Osteoblast (primary cell): ENCODE measurements at regions not wholly inside any gene's neighbourhood (a gene's known extent, or its start where the extent isn't known, plus 50 kb on each side); places are given as distances from the start of the nearest gene placed in this dataset.

Experiments used
- DNase-seq: peaks from one replicate; pipeline ENCODE4 v3.0.0; 2011; ENCODE audit warnings: low spot score, mixed read lengths; ENCODE audit not compliant: insufficient read length; ENCODE audit errors: missing footprints
- H2AFZ ChIP-seq: 2 replicates; pipeline ENCODE4 v1.6.0; 2011; ENCODE audit warnings: mild to moderate bottlenecking, low read length
- H3K27ac ChIP-seq: 2 replicates; pipeline ENCODE4 v1.5.1; 2011; ENCODE audit warnings: mild to moderate bottlenecking, low read depth, low read length, moderate library complexity
- H3K27me3 ChIP-seq: 2 replicates; pipeline ENCODE4 v1.6.0; 2012; ENCODE audit warnings: mild to moderate bottlenecking, control low read depth, inconsistent platforms, low read length, moderate library complexity; ENCODE audit not compliant: insufficient read depth
- H3K36me3 ChIP-seq: 2 replicates; pipeline ENCODE4 v1.5.1; 2011; ENCODE audit warnings: mild to moderate bottlenecking, low read length, control low read depth, moderate library complexity; ENCODE audit not compliant: insufficient read depth
- H3K4me1 ChIP-seq: 2 replicates; pipeline ENCODE4 v1.5.1; 2011; ENCODE audit warnings: mild to moderate bottlenecking, low read length, control low read depth, moderate library complexity; ENCODE audit not compliant: insufficient read depth
- H3K4me2 ChIP-seq: 2 replicates; pipeline ENCODE4 v1.6.0; 2011; ENCODE audit warnings: mild to moderate bottlenecking, low read length; ENCODE audit not compliant: insufficient read depth
- H3K4me3 ChIP-seq: fragments of 200-600 bp; sonication (generic); 3 replicates; pipeline ENCODE4 v1.5.1; 2012; ENCODE audit warnings: mild to moderate bottlenecking, low read length, inconsistent platforms; ENCODE audit not compliant: insufficient read depth
- H3K79me2 ChIP-seq: 2 replicates; pipeline ENCODE4 v1.6.0; 2012; ENCODE audit warnings: mild to moderate bottlenecking, low read length, control low read depth, inconsistent platforms; ENCODE audit not compliant: insufficient read depth
- H3K9me3 ChIP-seq: 2 replicates; pipeline ENCODE4 v1.5.1; 2011; ENCODE audit warnings: low read depth, low read length, control low read depth
- H4K20me1 ChIP-seq: 2 replicates; pipeline ENCODE4 v1.6.0; 2012; ENCODE audit warnings: mild to moderate bottlenecking, low read length, control low read depth; ENCODE audit not compliant: insufficient read depth
- CTCF ChIP-seq: IDR thresholded peaks from 2 replicates; pipeline ENCODE4 v1.5.1; 2011; ENCODE audit warnings: mild to moderate bottlenecking, low read depth, low read length, moderate library complexity; ENCODE audit errors: extremely low read depth

- no peaks in the 10 kb centered on the region for H3K79me2 ChIP-seq
- no peaks in the 10 kb centered on the region for H3K9me3 ChIP-seq
- H4K20me1 ChIP-seq: no peaks in the 10 kb centered on the region
- no peaks in the 10 kb centered on the region for H3K36me3 ChIP-seq
- no peak overlapping the region for H3K4me3 ChIP-seq
- no peaks in the 10 kb centered on the region for H3K27me3 ChIP-seq
- no peak for TF ChIP-seq CTCF
- H3K27ac ChIP-seq: no peak overlapping the region
- no peak overlapping the region for H3K4me2 ChIP-seq
- peak; percentile 19 for DNase-seq
- H2AFZ ChIP-seq: no peak overlapping the region
- H3K4me1 ChIP-seq: no peaks in the 10 kb centered on the region
Observed at GRCh38 chr3:116524453-116525210, 79.3 kb upstream of the LSAMP start.

GRCh38 chr3:116552246-116552645 lies 107.0 kb upstream of the LSAMP start:
- Histone ChIP-seq H3K4me3 (no peak overlapping the region), H3K9me3 (no peaks in the 10 kb centered on the region), H3K36me3 (no peaks in the 10 kb centered on the region), H4K20me1 (no peaks in the 10 kb centered on the region), H3K4me1 (no peaks in the 10 kb centered on the region), H3K79me2 (no peaks in the 10 kb centered on the region), H2AFZ (no peak overlapping the region), H3K27me3 (no peaks in the 10 kb centered on the region), H3K27ac (no peak overlapping the region), H3K4me2 (no peak overlapping the region)
- no peak for DNase-seq
- TF ChIP-seq CTCF: no peak

- H2AFZ ChIP-seq: no peak overlapping the region
- no peak overlapping the region for H3K4me2 ChIP-seq
- no peak for DNase-seq
- no peaks in the 10 kb centered on the region for H3K27me3 ChIP-seq
- no peaks in the 10 kb centered on the region for H3K79me2 ChIP-seq
- no peaks in the 10 kb centered on the region for H4K20me1 ChIP-seq
- no peaks in the 10 kb centered on the region for H3K9me3 ChIP-seq
- H3K36me3 ChIP-seq: no peaks in the 10 kb centered on the region
- H3K27ac ChIP-seq: no peak overlapping the region
- no peak overlapping the region for H3K4me3 ChIP-seq
- no peaks in the 10 kb centered on the region for H3K4me1 ChIP-seq
- no peak for TF ChIP-seq CTCF
Observed at GRCh38 chr3:116553355-116553754, 108.1 kb upstream of the LSAMP start.

GRCh38 chr3:116561529-116561928 lies 116.2 kb upstream of the LSAMP start:
- Histone ChIP-seq H3K27me3 (no peaks in the 10 kb centered on the region), H3K4me3 (no peak overlapping the region), H3K4me2 (no peak overlapping the region), H3K79me2 (no peaks in the 10 kb centered on the region), H3K9me3 (no peaks in the 10 kb centered on the region), H3K36me3 (no peaks in the 10 kb centered on the region), H2AFZ (no peak overlapping the region), H3K27ac (no peak overlapping the region), H3K4me1 (no peaks in the 10 kb centered on the region), H4K20me1 (no peaks in the 10 kb centered on the region)
- DNase-seq: no peak
- TF ChIP-seq CTCF: no peak
